ENCODE measurements at regions not wholly inside any gene's neighbourhood (a gene's known extent, or its start where the extent isn't known, plus 50 kb on each side); places are given as distances from the start of the nearest gene placed in this dataset.
A peak's percentile ranks its signal among the peaks of the same experiment; 100 is the strongest.

GRCh38 chr18:25805939-25806338 lies 284.5 kb downstream of the SS18 start:
- no peak overlapping the region for H3K4me2 ChIP-seq (ENCODE audit: extremely low read depth, insufficient read depth, low read length)
- DNase-seq (ENCODE audit: low read depth in 2 of 2), result no peak

GRCh38 chr18:25805323-25805722 lies 285.1 kb downstream of the SS18 start:
- no peak overlapping the region for H3K4me3 ChIP-seq (replicated peaks in 1 of 4; ENCODE audit: control extremely low read depth in 1 of 4, insufficient read depth in 1 of 4, low read depth in 3 of 4, low read length in 4 of 4)
- H3K4me1 ChIP-seq (ENCODE audit: control insufficient read depth, extremely low read depth, insufficient read depth, low read length), result peaks cover 2% of the 10 kb centered on the region
- peak overlapping the region; percentile 15 for H2AFZ ChIP-seq (ENCODE audit: low read length)
- H4K20me1 ChIP-seq (ENCODE audit: control insufficient read depth, extremely low read depth, insufficient read depth, low read length), result no peaks in the 10 kb centered on the region
- H3K9ac ChIP-seq (ENCODE audit: insufficient read depth, low read length), result no peak overlapping the region
- peak; percentile 77 to 94 for DNase-seq (ENCODE audit: low read depth in 2 of 2)
- H3K4me2 ChIP-seq (ENCODE audit: extremely low read depth, insufficient read depth, low read length), result peak overlapping the region; percentile 30
- H3K79me2 ChIP-seq (ENCODE audit: control insufficient read depth, insufficient read depth, low read length), result no peaks in the 10 kb centered on the region
- H3K9me3 ChIP-seq (ENCODE audit: control insufficient read depth, insufficient read depth, low read depth, low read length), result no peaks in the 10 kb centered on the region
- H3K36me3 ChIP-seq (ENCODE audit: control insufficient read depth, insufficient read depth, low read length), result no peaks in the 10 kb centered on the region
- TF ChIP-seq CTCF (conservative IDR thresholded peaks at IDR 0.05 in 1 of 2, IDR thresholded peaks at IDR 0.05 in 1 of 2; ENCODE audit: low read depth in 1 of 2, low read length in 2 of 2) (no peak), EZH2 (IDR thresholded peaks at IDR 0.05; ENCODE audit: low read length, missing control alignments) (no peak)
- H3K27me3 ChIP-seq (ENCODE audit: control insufficient read depth, insufficient read depth, low read length), result no peaks in the 10 kb centered on the region
- no peak overlapping the region for H3K27ac ChIP-seq (ENCODE audit: insufficient read depth, low read length)

More at GRCh38 chr18:25805939-25806338, 284.5 kb downstream of the SS18 start:
- H3K4me3 ChIP-seq (replicated peaks in 1 of 4; ENCODE audit: control extremely low read depth in 1 of 4, insufficient read depth in 1 of 4, low read depth in 3 of 4, low read length in 4 of 4), result no peak overlapping the region
- peaks cover 2% of the 10 kb centered on the region for H3K4me1 ChIP-seq (ENCODE audit: control insufficient read depth, extremely low read depth, insufficient read depth, low read length)
- H3K79me2 ChIP-seq (ENCODE audit: control insufficient read depth, insufficient read depth, low read length), result no peaks in the 10 kb centered on the region
- H4K20me1 ChIP-seq (ENCODE audit: control insufficient read depth, extremely low read depth, insufficient read depth, low read length), result no peaks in the 10 kb centered on the region
- no peaks in the 10 kb centered on the region for H3K9me3 ChIP-seq (ENCODE audit: control insufficient read depth, insufficient read depth, low read depth, low read length)
- H3K36me3 ChIP-seq (ENCODE audit: control insufficient read depth, insufficient read depth, low read length), result no peaks in the 10 kb centered on the region
- no peak overlapping the region for H2AFZ ChIP-seq (ENCODE audit: low read length)
- no peak overlapping the region for H3K27ac ChIP-seq (ENCODE audit: insufficient read depth, low read length)
- no peaks in the 10 kb centered on the region for H3K27me3 ChIP-seq (ENCODE audit: control insufficient read depth, insufficient read depth, low read length)
- H3K9ac ChIP-seq (ENCODE audit: insufficient read depth, low read length), result no peak overlapping the region
- TF ChIP-seq EZH2 (IDR thresholded peaks at IDR 0.05; ENCODE audit: low read length, missing control alignments) (no peak), CTCF (conservative IDR thresholded peaks at IDR 0.05 in 1 of 2, IDR thresholded peaks at IDR 0.05 in 1 of 2; ENCODE audit: low read depth in 1 of 2, low read length in 2 of 2) (no peak)

- no peak overlapping the region for H3K27ac ChIP-seq (ENCODE audit: insufficient read depth, low read length)
- H3K4me1 ChIP-seq (ENCODE audit: control insufficient read depth, extremely low read depth, insufficient read depth, low read length), result no peaks in the 10 kb centered on the region
- no peaks in the 10 kb centered on the region for H3K36me3 ChIP-seq (ENCODE audit: control insufficient read depth, insufficient read depth, low read length)
- no peaks in the 10 kb centered on the region for H3K79me2 ChIP-seq (ENCODE audit: control insufficient read depth, insufficient read depth, low read length)
- H3K9me3 ChIP-seq (ENCODE audit: control insufficient read depth, insufficient read depth, low read depth, low read length), result no peaks in the 10 kb centered on the region
- DNase-seq (ENCODE audit: low read depth in 2 of 2), result peak in 1 of 2 donors; percentile 63
- H3K9ac ChIP-seq (ENCODE audit: insufficient read depth, low read length), result no peak overlapping the region
- TF ChIP-seq CTCF (conservative IDR thresholded peaks at IDR 0.05 in 1 of 2, IDR thresholded peaks at IDR 0.05 in 1 of 2; ENCODE audit: low read depth in 1 of 2, low read length in 2 of 2), result no peak
- TF ChIP-seq EZH2 (IDR thresholded peaks at IDR 0.05; ENCODE audit: low read length, missing control alignments), result no peak
- peaks cover 3% of the 10 kb centered on the region for H3K27me3 ChIP-seq (ENCODE audit: control insufficient read depth, insufficient read depth, low read length)
- H3K4me3 ChIP-seq (replicated peaks in 1 of 4; ENCODE audit: control extremely low read depth in 1 of 4, insufficient read depth in 1 of 4, low read depth in 3 of 4, low read length in 4 of 4), result no peak overlapping the region
- no peaks in the 10 kb centered on the region for H4K20me1 ChIP-seq (ENCODE audit: control insufficient read depth, extremely low read depth, insufficient read depth, low read length)
- no peak overlapping the region for H2AFZ ChIP-seq (ENCODE audit: low read length)
- no peak overlapping the region for H3K4me2 ChIP-seq (ENCODE audit: extremely low read depth, insufficient read depth, low read length)
Observed at GRCh38 chr18:25799231-25799630, 291.2 kb downstream of the SS18 start.
